H9 (cell line): ENCODE measurements at regions not wholly inside any gene's neighbourhood (a gene's known extent, or its start where the extent isn't known, plus 50 kb on each side); places are given as distances from the start of the nearest gene placed in this dataset.

Experiments
- DNase-seq: peaks from one replicate; pipeline ENCODE4 v3.0.0-alpha.2; 2017
- H2AFZ ChIP-seq: one replicate; pipeline ENCODE4 v1.6.1; 2013; ENCODE audit warnings: mild to moderate bottlenecking, low read length, control low read depth, moderate library complexity
- H2AK5ac ChIP-seq: 2 replicates; pipeline ENCODE4 v1.6.1; 2013; ENCODE audit warnings: low read length, control low read depth, mixed read lengths; ENCODE audit not compliant: insufficient read length
- H2BK120ac ChIP-seq: one replicate; pipeline ENCODE4 v1.6.1; 2013; ENCODE audit warnings: low read depth, mild to moderate bottlenecking, low read length, control low read depth, inconsistent platforms; ENCODE audit not compliant: poor library complexity, severe bottlenecking
- H2BK12ac ChIP-seq: 2 replicates; pipeline ENCODE4 v1.6.1; 2013; ENCODE audit warnings: low read length, control low read depth, mixed read lengths, low read depth; ENCODE audit not compliant: insufficient read length
- H2BK15ac ChIP-seq: 2 replicates; pipeline ENCODE4 v1.6.1; 2013; ENCODE audit warnings: low read depth, low read length, control low read depth
- H2BK20ac ChIP-seq: one replicate; pipeline ENCODE4 v1.6.1; 2013; ENCODE audit warnings: low read depth, mild to moderate bottlenecking, low read length, control low read depth, inconsistent platforms; ENCODE audit not compliant: poor library complexity, severe bottlenecking
- H2BK5ac ChIP-seq: 2 replicates; pipeline ENCODE4 v1.6.1; 2013; ENCODE audit warnings: low read length, control low read depth, mixed read lengths; ENCODE audit not compliant: insufficient read length
- H3K14ac ChIP-seq: 2 replicates; pipeline ENCODE4 v1.6.1; 2013; ENCODE audit warnings: low read length, control low read depth; ENCODE audit not compliant: insufficient read depth
- H3K18ac ChIP-seq: 2 replicates; pipeline ENCODE4 v1.6.1; 2013; ENCODE audit warnings: low read depth, mild to moderate bottlenecking, mixed read lengths, low read length, control low read depth; ENCODE audit not compliant: insufficient read length
- H3K23ac ChIP-seq: 2 replicates; pipeline ENCODE4 v1.6.1; 2013; ENCODE audit warnings: low read length, control low read depth, mixed read lengths, low read depth; ENCODE audit not compliant: insufficient read length
- H3K23me2 ChIP-seq: 2 replicates; pipeline ENCODE4 v1.6.1; 2013; ENCODE audit warnings: low read depth, mild to moderate bottlenecking, mixed read lengths, low read length, control low read depth; ENCODE audit not compliant: insufficient read length, poor library complexity, severe bottlenecking
- H3K27ac ChIP-seq: 2 replicates; pipeline ENCODE4 v1.5.1; 2013; ENCODE audit warnings: low read length, control low read depth, mixed read lengths, low read depth; ENCODE audit not compliant: insufficient read length
- H3K27me3 ChIP-seq: 2 replicates; pipeline ENCODE4 v1.6.1; 2013; ENCODE audit warnings: low read length, control low read depth, inconsistent platforms; ENCODE audit not compliant: insufficient read depth
- H3K4ac ChIP-seq: 2 replicates; pipeline ENCODE4 v1.6.1; 2013; ENCODE audit warnings: low read depth, mild to moderate bottlenecking, control low read depth, inconsistent platforms, low read length, moderate library complexity
- H3K4me1 ChIP-seq: 2 replicates; pipeline ENCODE4 v1.6.1; 2013; ENCODE audit warnings: low read length, control low read depth, inconsistent platforms; ENCODE audit not compliant: insufficient read depth
- H3K4me2 ChIP-seq: 2 replicates; pipeline ENCODE4 v1.6.1; 2013; ENCODE audit warnings: low read length, control low read depth, mixed read lengths; ENCODE audit not compliant: insufficient read length, insufficient read depth
- H3K56ac ChIP-seq: 2 replicates; pipeline ENCODE4 v1.6.1; 2013; ENCODE audit warnings: low read depth, mild to moderate bottlenecking, mixed read lengths, low read length, control low read depth; ENCODE audit not compliant: insufficient read length
- H3K79me1 ChIP-seq: 2 replicates; pipeline ENCODE4 v1.6.1; 2013; ENCODE audit warnings: low read depth, mild to moderate bottlenecking, moderate library complexity, low read length, control low read depth, inconsistent platforms; ENCODE audit not compliant: insufficient read depth, poor library complexity, severe bottlenecking
- H3K79me2 ChIP-seq: 2 replicates; pipeline ENCODE4 v1.6.1; 2013; ENCODE audit warnings: low read length, control low read depth, inconsistent platforms; ENCODE audit not compliant: insufficient read depth
- H3K9ac ChIP-seq: 2 replicates; pipeline ENCODE4 v1.6.1; 2013; ENCODE audit warnings: low read length, control low read depth, mixed read lengths; ENCODE audit not compliant: insufficient read length; ENCODE audit errors: extremely low read depth
- H3K9me3 ChIP-seq: one replicate; pipeline ENCODE4 v1.6.1; 2013; ENCODE audit warnings: low read depth, low read length, inconsistent platforms; ENCODE audit not compliant: control insufficient read depth
- H3T11ph ChIP-seq: one replicate; pipeline ENCODE4 v1.6.1; 2013; ENCODE audit warnings: mild to moderate bottlenecking, low read length, control low read depth, inconsistent platforms
- H4K20me1 ChIP-seq: one replicate; pipeline ENCODE4 v1.6.1; 2013; ENCODE audit not compliant: control insufficient read depth, insufficient read length, insufficient read depth
- H4K5ac ChIP-seq: 2 replicates; pipeline ENCODE4 v1.6.1; 2013; ENCODE audit warnings: low read depth, mild to moderate bottlenecking, mixed read lengths, low read length, control low read depth; ENCODE audit not compliant: insufficient read length
- H4K8ac ChIP-seq: replicated peaks from 2 replicates; pipeline ENCODE4 v1.6.1; 2013; ENCODE audit warnings: low read length, control low read depth, mixed read lengths, low read depth; ENCODE audit not compliant: insufficient read length
- H4K91ac ChIP-seq: 2 replicates; pipeline ENCODE4 v1.6.1; 2013; ENCODE audit warnings: low read depth, mild to moderate bottlenecking, moderate library complexity, mixed read lengths, low read length, control low read depth; ENCODE audit not compliant: insufficient read length
- H3K27ac Mint-ChIP-seq, 3 experiments: 2 replicates in 2 of 3; 3 replicates in 1 of 3; pipeline ENCODE4 v1.8.0; 2020 to 2021; ENCODE audit warnings: mixed read lengths in 3 of 3, mild to moderate bottlenecking in 1 of 3, moderate library complexity in 1 of 3
- H3K27me3 Mint-ChIP-seq: 2 replicates; pipeline ENCODE4 v1.8.0; 2021; ENCODE audit warnings: low read depth, mild to moderate bottlenecking, moderate library complexity, mixed read lengths
- H3K36me3 Mint-ChIP-seq, 3 experiments: 2 replicates in 2 of 3; 3 replicates in 1 of 3; pipeline ENCODE4 v1.8.0; 2020 to 2021; ENCODE audit warnings: low read depth in 3 of 3, mixed read lengths in 3 of 3; ENCODE audit not compliant: insufficient read depth in 1 of 3
- H3K4me1 Mint-ChIP-seq, 2 experiments: 2 replicates each; pipeline ENCODE4 v1.8.0; 2020; ENCODE audit warnings: mixed read lengths in 2 of 2
- H3K4me3 Mint-ChIP-seq, 2 experiments: 2 replicates in 1 of 2; 3 replicates in 1 of 2; pipeline ENCODE4 v1.8.0; 2020 to 2021; ENCODE audit warnings: mild to moderate bottlenecking in 2 of 2, mixed read lengths in 2 of 2, moderate library complexity in 1 of 2
- H3K9me3 Mint-ChIP-seq, 2 experiments: 2 replicates in 1 of 2; 3 replicates in 1 of 2; pipeline ENCODE4 v1.8.0; 2020; ENCODE audit warnings: mild to moderate bottlenecking in 2 of 2, mixed read lengths in 2 of 2, moderate library complexity in 1 of 2
- WGBS: extraction: QIAGEN DNeasy Blood & Tissue Kit; methylation state at CpG from one replicate; pipeline ENCODE4 v1.1.7; 2013; ENCODE audit warnings: missing lambda C conversion rate, low lambda C conversion rate, mixed read lengths; ENCODE audit not compliant: insufficient read length; ENCODE audit errors: extremely low coverage; 5-methylcytosine and 5-hydroxymethylcytosine counted together
- TF ChIP-seq, protein P1 (sequence below): fragments of 200-600 bp; sonication (generic); conservative IDR thresholded peaks from 3 replicates; pipeline ENCODE4 v1.8.0; 2021; ENCODE audit warnings: antibody characterized with exemption, mild to moderate bottlenecking

DNA sequence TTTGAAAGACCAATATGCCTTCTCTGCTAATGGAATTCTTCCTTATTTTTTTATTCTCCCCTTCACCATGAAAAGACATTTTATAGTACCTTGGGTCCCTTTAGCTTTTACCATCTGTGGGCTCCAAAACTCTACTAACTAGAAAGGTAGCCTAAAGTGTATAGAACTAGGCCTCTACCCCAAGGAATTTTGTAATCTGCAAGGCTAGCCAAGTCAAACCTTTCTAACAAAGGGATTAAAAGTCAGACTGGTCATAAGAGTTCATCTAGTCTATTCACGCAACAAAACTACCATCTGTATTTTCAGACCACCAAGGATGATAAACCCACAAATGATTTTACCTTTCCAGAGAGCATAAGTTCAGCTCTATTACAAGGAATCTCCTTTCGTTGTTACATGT, 189.5 kb upstream of the DCAF8L1 start:
- Histone ChIP-seq H2AFZ (no peak overlapping the region), H3K23me2 (no peaks in the 10 kb centered on the region), H2BK12ac (no peak overlapping the region), H2AK5ac (no peak overlapping the region), H3K27me3 (no peaks in the 10 kb centered on the region), H3K4me2 (no peak overlapping the region), H4K5ac (no peak overlapping the region), H3K4ac (no peak overlapping the region), H3K23ac (no peak overlapping the region), H2BK120ac (no peak overlapping the region), H4K8ac (no peak overlapping the region), H3K9ac (no peak overlapping the region), H3K18ac (no peak overlapping the region), H3K79me2 (no peaks in the 10 kb centered on the region), H3T11ph (no peak overlapping the region), H3K9me3 (no peaks in the 10 kb centered on the region), H3K56ac (no peak overlapping the region), H4K20me1 (no peaks in the 10 kb centered on the region), H2BK20ac (no peak overlapping the region), H4K91ac (no peak overlapping the region), H3K4me1 (no peaks in the 10 kb centered on the region), H3K14ac (no peak overlapping the region), H2BK5ac (no peak overlapping the region), H2BK15ac (no peak overlapping the region), H3K27ac (no peak overlapping the region), H3K79me1 (no peaks in the 10 kb centered on the region)
- Mint-ChIP-seq H3K27ac (no peak overlapping the region), H3K4me1 (no peaks in the 10 kb centered on the region), H3K36me3 (no peaks in the 10 kb centered on the region), H3K27me3 (no peaks in the 10 kb centered on the region), H3K4me3 (no peak overlapping the region), H3K9me3 (peaks cover 0 to 54% of the 10 kb centered on the region in 2 experiments; a peak in 3 of 5 replicates)
- no CpG with 5 or more reads among the region's 2 CpGs for WGBS
- TF ChIP-seq, protein P1, sequence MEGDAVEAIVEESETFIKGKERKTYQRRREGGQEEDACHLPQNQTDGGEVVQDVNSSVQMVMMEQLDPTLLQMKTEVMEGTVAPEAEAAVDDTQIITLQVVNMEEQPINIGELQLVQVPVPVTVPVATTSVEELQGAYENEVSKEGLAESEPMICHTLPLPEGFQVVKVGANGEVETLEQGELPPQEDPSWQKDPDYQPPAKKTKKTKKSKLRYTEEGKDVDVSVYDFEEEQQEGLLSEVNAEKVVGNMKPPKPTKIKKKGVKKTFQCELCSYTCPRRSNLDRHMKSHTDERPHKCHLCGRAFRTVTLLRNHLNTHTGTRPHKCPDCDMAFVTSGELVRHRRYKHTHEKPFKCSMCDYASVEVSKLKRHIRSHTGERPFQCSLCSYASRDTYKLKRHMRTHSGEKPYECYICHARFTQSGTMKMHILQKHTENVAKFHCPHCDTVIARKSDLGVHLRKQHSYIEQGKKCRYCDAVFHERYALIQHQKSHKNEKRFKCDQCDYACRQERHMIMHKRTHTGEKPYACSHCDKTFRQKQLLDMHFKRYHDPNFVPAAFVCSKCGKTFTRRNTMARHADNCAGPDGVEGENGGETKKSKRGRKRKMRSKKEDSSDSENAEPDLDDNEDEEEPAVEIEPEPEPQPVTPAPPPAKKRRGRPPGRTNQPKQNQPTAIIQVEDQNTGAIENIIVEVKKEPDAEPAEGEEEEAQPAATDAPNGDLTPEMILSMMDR, result no peak
- DNase-seq, result no peak
